Endothelial cell of umbilical vein (primary cell): ENCODE measurements at regions not wholly inside any gene's neighbourhood (a gene's known extent, or its start where the extent isn't known, plus 50 kb on each side); places are given as distances from the start of the nearest gene placed in this dataset.

Source experiments
- BruUV-seq: library from RNA; stranded (reverse); fragments of 400-500 nt; replicated peaks from 2 replicates; lab custom pipeline; 2021; lab: Mats Ljungman, UMichigan
- CTCF ChIA-PET: fragments of 300-600, 350-600 bp; sonication (Branson Sonifier 250); formaldehyde crosslinking; loops from one replicate; lab custom pipeline; 2021; ENCODE audit warnings: antibody characterized with exemption, inconsistent platforms; lab: Charles Lee
- POLR2A ChIA-PET: fragments of 300-600, 350-600 bp; sonication (Branson Sonifier 250); formaldehyde crosslinking; loops from one replicate; lab custom pipeline; 2021; ENCODE audit warnings: antibody characterized with exemption, inconsistent platforms; lab: Charles Lee
- DNase-seq: peaks from one replicate; pipeline ENCODE4 v3.0.0-alpha.2; 2011; ENCODE audit warnings: low read depth, low spot score
- FAIRE-seq: peaks from 2 replicates; lab custom pipeline; 2011; peaks lifted over from hg19 to GRCh38; lab: Jason Lieb, UNC
- H2AFZ ChIP-seq: 2 replicates; pipeline ENCODE4 v1.6.0; 2012; ENCODE audit warnings: low read depth, low read length, control low read depth, inconsistent platforms
- H3K27ac ChIP-seq: 2 replicates; pipeline ENCODE4 v1.5.1; 2011; ENCODE audit warnings: low read depth, mild to moderate bottlenecking, control low read depth, low read length, moderate library complexity; ENCODE audit not compliant: insufficient read depth
- H3K27me3 ChIP-seq, 2 experiments: 2 replicates each; pipeline versions ENCODE4 v1.6.0 to v1.6.1; 2011; ENCODE audit warnings: low read length in 2 of 2, mixed read lengths in 1 of 2; ENCODE audit not compliant: control insufficient read depth in 2 of 2, insufficient read depth in 2 of 2
- H3K36me3 ChIP-seq, 2 experiments: 2 replicates in 1 of 2; 3 replicates in 1 of 2; pipeline ENCODE4 v1.5.1; 2011; ENCODE audit warnings: low read length in 2 of 2, mild to moderate bottlenecking in 1 of 2, moderate library complexity in 1 of 2; ENCODE audit not compliant: control insufficient read depth in 2 of 2, insufficient read depth in 2 of 2; ENCODE audit errors: extremely low read depth in 1 of 2
- H3K4me1 ChIP-seq: 3 replicates; pipeline ENCODE4 v1.5.1; 2011; ENCODE audit warnings: mild to moderate bottlenecking, low read length; ENCODE audit not compliant: control insufficient read depth, insufficient read depth; ENCODE audit errors: extremely low read depth
- H3K4me2 ChIP-seq: 2 replicates; pipeline ENCODE4 v1.6.1; 2011; ENCODE audit warnings: low read length, control low read depth, mixed read lengths; ENCODE audit not compliant: insufficient read depth
- H3K4me3 ChIP-seq, 3 experiments: fragments of 200-600 bp in 1 of 3; sonication (generic), shearing (Covaris generic) in 1 of 3; replicated peaks in 1 of 3; 2 replicates each; pipeline ENCODE4 v1.5.1; 2011 to 2016; ENCODE audit warnings: control low read depth in 3 of 3, low read length in 3 of 3, mild to moderate bottlenecking in 2 of 3, inconsistent platforms in 1 of 3, low read depth in 1 of 3, moderate library complexity in 1 of 3; ENCODE audit not compliant: insufficient read depth in 1 of 3
- H3K79me2 ChIP-seq: 2 replicates; pipeline ENCODE4 v1.6.0; 2012; ENCODE audit warnings: low read length, inconsistent platforms; ENCODE audit not compliant: control insufficient read depth, insufficient read depth
- H3K9ac ChIP-seq: replicated peaks from 2 replicates; pipeline ENCODE3; 2011; ENCODE audit warnings: low read length, control low read depth; ENCODE audit not compliant: insufficient read depth; ENCODE audit errors: extremely low read depth
- H3K9me1 ChIP-seq: replicated peaks from 3 replicates; pipeline ENCODE4 v1.6.0; 2011; ENCODE audit warnings: mild to moderate bottlenecking, low read length; ENCODE audit not compliant: control insufficient read depth, insufficient read depth; ENCODE audit errors: extremely low read depth
- H3K9me3 ChIP-seq: replicated peaks from 2 replicates; pipeline ENCODE4 v1.5.1; 2012; ENCODE audit warnings: low read length, inconsistent platforms; ENCODE audit not compliant: control insufficient read depth, insufficient read depth
- H4K20me1 ChIP-seq: replicated peaks from 2 replicates; pipeline ENCODE3; 2011; ENCODE audit warnings: mild to moderate bottlenecking, low read length; ENCODE audit not compliant: control insufficient read depth, insufficient read depth; ENCODE audit errors: extremely low read depth
- CTCF ChIP-seq, 2 donors: IDR thresholded peaks; 1 replicate in 1 of 2; 2 replicates in 1 of 2; pipeline ENCODE4 v1.5.1; 2011; ENCODE audit warnings: low read length in 2 of 2, mild to moderate bottlenecking in 2 of 2, moderate library complexity in 2 of 2, control low read depth in 1 of 2, inconsistent platforms in 1 of 2, low read depth in 1 of 2; ENCODE audit not compliant: insufficient read depth in 1 of 2; ENCODE audit errors: extremely low read depth in 1 of 2
- EZH2 ChIP-seq: IDR thresholded peaks from 2 replicates; pipeline ENCODE4 v1.6.1; 2012; ENCODE audit warnings: borderline replicate concordance, low read depth, mild to moderate bottlenecking, moderate library complexity, low read length, inconsistent platforms; ENCODE audit not compliant: severe bottlenecking
- FOS ChIP-seq: IDR thresholded peaks from 2 replicates; pipeline ENCODE4 v1.6.1; 2011; ENCODE audit warnings: mild to moderate bottlenecking, low read length, moderate library complexity, borderline replicate concordance; ENCODE audit not compliant: insufficient read depth
- GATA2 ChIP-seq: IDR thresholded peaks from 2 replicates; pipeline ENCODE4 v1.7.0; 2011; ENCODE audit warnings: low read depth, mild to moderate bottlenecking, moderate library complexity, mixed read lengths, low read length; ENCODE audit not compliant: insufficient read length, insufficient read depth
- JUN ChIP-seq: IDR thresholded peaks from 2 replicates; pipeline ENCODE4 v1.6.1; 2011; ENCODE audit warnings: borderline replicate concordance, low read depth; ENCODE audit not compliant: insufficient read length, insufficient read depth
- MYC ChIP-seq: IDR thresholded peaks from one replicate; pipeline ENCODE4 v1.6.1; 2011; ENCODE audit warnings: mild to moderate bottlenecking, low read depth, low read length
- POLR2A ChIP-seq: IDR thresholded peaks from 2 replicates; pipeline ENCODE4 v1.6.1; 2012; ENCODE audit warnings: low read depth, mild to moderate bottlenecking, control low read depth, low read length
- POLR2AphosphoS5 ChIP-seq: IDR thresholded peaks from 2 replicates; pipeline ENCODE4 v1.6.1; 2012; ENCODE audit warnings: low read depth, mild to moderate bottlenecking, control low read depth, low read length, moderate library complexity; ENCODE audit not compliant: insufficient read depth
- dilution Hi-C: fragments of 300-500 bp; cut with MboI; formaldehyde crosslinking; loops from one replicate; pipeline ENCODE4 v1.15.0; 2019; ENCODE audit warnings: low sequenced_read_pairs; ENCODE audit not compliant: extremely low pct_ligation_motif_present
- intact Hi-C: fragments of 100-400 bp; cut with micrococcal nuclease; formaldehyde crosslinking; loops from one replicate; pipeline ENCODE4 v1.10.0; 2022
- TF ChIP-seq, protein P1 (sequence below): IDR thresholded peaks from 2 replicates; pipeline ENCODE4 v1.6.1; 2011; ENCODE audit not compliant: insufficient read depth, insufficient read length

- H3K4me2 ChIP-seq = no peak overlapping the region
- H4K20me1 ChIP-seq = no peaks in the 10 kb centered on the region
- no peaks in the 10 kb centered on the region for H3K9me1 ChIP-seq
- POLR2A ChIA-PET = no interaction called here
- FAIRE-seq (no peak), DNase-seq (no peak)
- H3K36me3 ChIP-seq = no peaks in the 10 kb centered on the region
- H3K27ac ChIP-seq = no peak overlapping the region
- H3K4me3 ChIP-seq = no peak overlapping the region
- no peak overlapping the region for H2AFZ ChIP-seq
- H3K4me1 ChIP-seq = no peaks in the 10 kb centered on the region
- no peak overlapping the region for H3K9ac ChIP-seq
- H3K79me2 ChIP-seq = peaks cover under 1% of the 10 kb centered on the region
- dilution Hi-C loops = no loop called here
- BruUV-seq = no TSS peak
- TF ChIP-seq JUN = no peak
- TF ChIP-seq GATA2 = no peak
- no peak for TF ChIP-seq POLR2A
- TF ChIP-seq FOS = no peak
- no peak for TF ChIP-seq CTCF (IDR thresholded peaks at IDR 0.05; ENCODE audit: extremely low read depth in 1 of 2, insufficient read depth in 1 of 2, low read depth in 1 of 2, low read length in 2 of 2)
- TF ChIP-seq, protein P1, sequence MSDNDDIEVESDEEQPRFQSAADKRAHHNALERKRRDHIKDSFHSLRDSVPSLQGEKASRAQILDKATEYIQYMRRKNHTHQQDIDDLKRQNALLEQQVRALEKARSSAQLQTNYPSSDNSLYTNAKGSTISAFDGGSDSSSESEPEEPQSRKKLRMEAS = no peak
- TF ChIP-seq POLR2AphosphoS5 = no peak
- no peak for TF ChIP-seq MYC
- TF ChIP-seq EZH2 = no peak
- intact Hi-C loops = loop anchor here (10.0 kb wide), 1 partner anchor 342 kb away; the partner anchor contains the start of gene ZFP30
- no peaks in the 10 kb centered on the region for H3K27me3 ChIP-seq
- H3K9me3 ChIP-seq = no peaks in the 10 kb centered on the region
- CTCF ChIA-PET = no interaction called here
These were observed 57.6 kb upstream of the ZNF527 start for GRCh38 chr19:37313335-37313627.
